C4-2B (cell line): ENCODE measurements at regions not wholly inside any gene's neighbourhood (a gene's known extent, or its start where the extent isn't known, plus 50 kb on each side); places are given as distances from the start of the nearest gene placed in this dataset.

Source experiments
- CTCF ChIP-seq: fragments of 450-650 bp; conservative IDR thresholded peaks from 2 replicates; pipeline ENCODE4 v1.5.1; 2017; ENCODE audit warnings: mild to moderate bottlenecking
- ZFX ChIP-seq: fragments of 450-650 bp; IDR thresholded peaks from 2 replicates; pipeline ENCODE4 v1.6.1; 2017

GRCh38 chr16:22618842-22619241, 108.2 kb downstream of the NPIPB5 start:
- no peak for TF ChIP-seq CTCF
- TF ChIP-seq ZFX = no peak
